ENCODE measurements at regions not wholly inside any gene's neighbourhood (a gene's known extent, or its start where the extent isn't known, plus 50 kb on each side); places are given as distances from the start of the nearest gene placed in this dataset.

GRCh38 chr1:39117899-39118450 is 86.5 kb upstream of the MACF1 start:
- TF ChIP-seq YY1 (IDR thresholded peaks at IDR 0.05; ENCODE audit: low read depth, low read length) (no peak), EP300 (IDR thresholded peaks at IDR 0.05; ENCODE audit: borderline replicate concordance in 1 of 2, control insufficient read depth in 1 of 2, low read depth in 2 of 2, low read length in 2 of 2) (no peak), BACH1 (IDR thresholded peaks at IDR 0.05; ENCODE audit: borderline replicate concordance) (no peak), POLR2A (IDR thresholded peaks at IDR 0.05; ENCODE audit: low read depth, low read length) (no peak), ZBTB4 (CRISPR knock-in tag; IDR thresholded peaks at IDR 0.05) (no peak), HCFC1 (IDR thresholded peaks at IDR 0.05; ENCODE audit: low read length) (no peak), CTCF (IDR thresholded peaks at IDR 0.05 in 2 of 3, conservative IDR thresholded peaks at IDR 0.05 in 1 of 3; ENCODE audit: control insufficient read depth in 2 of 3, extremely low read depth in 1 of 3, insufficient read depth in 1 of 3, low read depth in 3 of 3, low read length in 3 of 3) (no peak), FOXK2 (IDR thresholded peaks at IDR 0.05) (no peak)
- TF ChIP-seq, protein P1, sequence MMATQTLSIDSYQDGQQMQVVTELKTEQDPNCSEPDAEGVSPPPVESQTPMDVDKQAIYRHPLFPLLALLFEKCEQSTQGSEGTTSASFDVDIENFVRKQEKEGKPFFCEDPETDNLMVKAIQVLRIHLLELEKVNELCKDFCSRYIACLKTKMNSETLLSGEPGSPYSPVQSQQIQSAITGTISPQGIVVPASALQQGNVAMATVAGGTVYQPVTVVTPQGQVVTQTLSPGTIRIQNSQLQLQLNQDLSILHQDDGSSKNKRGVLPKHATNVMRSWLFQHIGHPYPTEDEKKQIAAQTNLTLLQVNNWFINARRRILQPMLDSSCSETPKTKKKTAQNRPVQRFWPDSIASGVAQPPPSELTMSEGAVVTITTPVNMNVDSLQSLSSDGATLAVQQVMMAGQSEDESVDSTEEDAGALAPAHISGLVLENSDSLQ (IDR thresholded peaks at IDR 0.05), result no peak
- TF ChIP-seq, protein P2, sequence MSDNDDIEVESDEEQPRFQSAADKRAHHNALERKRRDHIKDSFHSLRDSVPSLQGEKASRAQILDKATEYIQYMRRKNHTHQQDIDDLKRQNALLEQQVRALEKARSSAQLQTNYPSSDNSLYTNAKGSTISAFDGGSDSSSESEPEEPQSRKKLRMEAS (IDR thresholded peaks at IDR 0.05; ENCODE audit: low read depth, low read length), result no peak

Data from GM12878 (cell line).